ENCODE measurements at regions not wholly inside any gene's neighbourhood (a gene's known extent, or its start where the extent isn't known, plus 50 kb on each side); places are given as distances from the start of the nearest gene placed in this dataset.

GRCh38 chr16:18049547-18050133 is 286.9 kb downstream of the NPIPA8 start:
- no peak for DNase-seq (ENCODE audit: insufficient read length, low spot score, missing footprints)
- no peak overlapping the region for H3K27ac ChIP-seq (ENCODE audit: low read depth, low read length)
- H2AFZ ChIP-seq (ENCODE audit: low read length) = no peak overlapping the region
- H3K4me1 ChIP-seq (ENCODE audit: insufficient read depth, low read length) = no peaks in the 10 kb centered on the region
- H3K9me3 ChIP-seq (ENCODE audit: low read depth, low read length) = no peaks in the 10 kb centered on the region
- H3K4me3 ChIP-seq (ENCODE audit: insufficient read depth, low read length) = no peak overlapping the region
- H3K79me2 ChIP-seq (ENCODE audit: insufficient read depth, low read length) = no peaks in the 10 kb centered on the region
- no peak overlapping the region for H3K4me2 ChIP-seq (ENCODE audit: insufficient read depth, low read length)
- no peak for TF ChIP-seq CTCF (IDR thresholded peaks at IDR 0.05; ENCODE audit: extremely low read depth, low read depth, low read length)
- H3K27me3 ChIP-seq (ENCODE audit: insufficient read depth, low read length) = no peaks in the 10 kb centered on the region
- no peaks in the 10 kb centered on the region for H4K20me1 ChIP-seq (ENCODE audit: insufficient read depth, low read length)
- no peaks in the 10 kb centered on the region for H3K36me3 ChIP-seq (ENCODE audit: insufficient read depth, low read length)

- no peaks in the 10 kb centered on the region for H3K4me1 ChIP-seq (ENCODE audit: insufficient read depth, low read length)
- no peaks in the 10 kb centered on the region for H3K9me3 ChIP-seq (ENCODE audit: low read depth, low read length)
- no peaks in the 10 kb centered on the region for H3K36me3 ChIP-seq (ENCODE audit: insufficient read depth, low read length)
- no peak overlapping the region for H2AFZ ChIP-seq (ENCODE audit: low read length)
- no peaks in the 10 kb centered on the region for H3K27me3 ChIP-seq (ENCODE audit: insufficient read depth, low read length)
- H3K27ac ChIP-seq (ENCODE audit: low read depth, low read length) = no peak overlapping the region
- no peak overlapping the region for H3K4me3 ChIP-seq (ENCODE audit: insufficient read depth, low read length)
- H4K20me1 ChIP-seq (ENCODE audit: insufficient read depth, low read length) = no peaks in the 10 kb centered on the region
- TF ChIP-seq CTCF (IDR thresholded peaks at IDR 0.05; ENCODE audit: extremely low read depth, low read depth, low read length) = no peak
- no peak for DNase-seq (ENCODE audit: insufficient read length, low spot score, missing footprints)
- H3K4me2 ChIP-seq (ENCODE audit: insufficient read depth, low read length) = no peak overlapping the region
- H3K79me2 ChIP-seq (ENCODE audit: insufficient read depth, low read length) = no peaks in the 10 kb centered on the region
Observed at GRCh38 chr16:18048853-18049546, 287.5 kb downstream of the NPIPA8 start.

GRCh38 chr16:18047761-18048160 is 288.8 kb downstream of the NPIPA8 start:
- no peak overlapping the region for H3K4me3 ChIP-seq (ENCODE audit: insufficient read depth, low read length)
- H3K4me2 ChIP-seq (ENCODE audit: insufficient read depth, low read length) = no peak overlapping the region
- H2AFZ ChIP-seq (ENCODE audit: low read length) = no peak overlapping the region
- H3K27ac ChIP-seq (ENCODE audit: low read depth, low read length) = no peak overlapping the region
- H3K9me3 ChIP-seq (ENCODE audit: low read depth, low read length) = no peaks in the 10 kb centered on the region
- no peaks in the 10 kb centered on the region for H3K36me3 ChIP-seq (ENCODE audit: insufficient read depth, low read length)
- no peaks in the 10 kb centered on the region for H4K20me1 ChIP-seq (ENCODE audit: insufficient read depth, low read length)
- H3K4me1 ChIP-seq (ENCODE audit: insufficient read depth, low read length) = no peaks in the 10 kb centered on the region
- no peak for DNase-seq (ENCODE audit: insufficient read length, low spot score, missing footprints)
- no peaks in the 10 kb centered on the region for H3K27me3 ChIP-seq (ENCODE audit: insufficient read depth, low read length)
- no peak for TF ChIP-seq CTCF (IDR thresholded peaks at IDR 0.05; ENCODE audit: extremely low read depth, low read depth, low read length)
- H3K79me2 ChIP-seq (ENCODE audit: insufficient read depth, low read length) = no peaks in the 10 kb centered on the region

- H4K20me1 ChIP-seq (ENCODE audit: insufficient read depth, low read length) = no peaks in the 10 kb centered on the region
- no peak overlapping the region for H2AFZ ChIP-seq (ENCODE audit: low read length)
- H3K9me3 ChIP-seq (ENCODE audit: low read depth, low read length) = no peaks in the 10 kb centered on the region
- no peaks in the 10 kb centered on the region for H3K79me2 ChIP-seq (ENCODE audit: insufficient read depth, low read length)
- H3K4me3 ChIP-seq (ENCODE audit: insufficient read depth, low read length) = no peak overlapping the region
- no peak overlapping the region for H3K4me2 ChIP-seq (ENCODE audit: insufficient read depth, low read length)
- no peak overlapping the region for H3K27ac ChIP-seq (ENCODE audit: low read depth, low read length)
- no peaks in the 10 kb centered on the region for H3K4me1 ChIP-seq (ENCODE audit: insufficient read depth, low read length)
- no peak for TF ChIP-seq CTCF (IDR thresholded peaks at IDR 0.05; ENCODE audit: extremely low read depth, low read depth, low read length)
- H3K36me3 ChIP-seq (ENCODE audit: insufficient read depth, low read length) = no peaks in the 10 kb centered on the region
- no peak for DNase-seq (ENCODE audit: insufficient read length, low spot score, missing footprints)
- H3K27me3 ChIP-seq (ENCODE audit: insufficient read depth, low read length) = no peaks in the 10 kb centered on the region
Observed at GRCh38 chr16:18045356-18045755, 291.2 kb downstream of the NPIPA8 start.

Measured in osteoblast (primary cell).